Spleen (tissue), 7 donors: ENCODE measurements at regions not wholly inside any gene's neighbourhood (a gene's known extent, or its start where the extent isn't known, plus 50 kb on each side); places are given as distances from the start of the nearest gene placed in this dataset.

ENCODE experiments used
- CTCF ChIP-seq, 11 experiments: fragments of 200-600 bp in 7 of 11; fragments of 450-650 bp in 4 of 11; sonication (generic) in 4 of 11; IDR thresholded peaks in 8 of 11; conservative IDR thresholded peaks in 3 of 11; 1 replicate in 7 of 11; 2 replicates in 4 of 11; pipeline versions ENCODE4 v1.4.0 to v1.8.0; 2016 to 2021; ENCODE audit warnings: antibody characterized with exemption in 11 of 11, inconsistent platforms in 4 of 11, mild to moderate bottlenecking in 1 of 11
- POLR2A ChIP-seq, 3 donors: fragments of 450-650 bp; IDR thresholded peaks; one replicate each; pipeline ENCODE4 v1.5.1; 2017; ENCODE audit warnings: antibody characterized with exemption in 3 of 3, mild to moderate bottlenecking in 1 of 3
- donor health status: DM: no; HTN: no; CAD: no; lungs with moderate emphysema.
- donor health status: DM: no; HTN: no; CAD: no.
- donor health status: DM: no; HTN: no; CAD: no.

DNA sequence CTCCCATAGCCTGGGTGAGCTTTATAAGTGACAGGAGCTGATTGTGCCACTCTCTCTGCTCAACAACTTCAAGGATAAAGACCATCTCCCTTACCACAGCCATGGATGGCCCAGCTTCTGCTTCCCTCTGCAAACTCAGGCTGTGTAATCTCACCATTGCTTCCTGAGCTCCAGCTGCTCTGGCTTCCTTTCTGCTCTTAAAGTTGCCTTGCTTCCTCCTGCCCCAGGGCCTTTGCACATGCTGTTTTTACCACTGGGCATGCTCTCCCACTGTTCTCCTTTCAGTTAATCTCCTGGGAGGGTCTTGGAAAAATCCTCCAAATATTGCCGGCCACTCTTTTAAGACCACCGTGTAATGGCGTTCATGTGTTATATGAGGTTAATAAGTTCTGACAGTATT is 265.1 kb upstream of the C16orf82 start:
- TF ChIP-seq CTCF (IDR thresholded peaks at IDR 0.05 in 8 of 11, conservative IDR thresholded peaks at IDR 0.05 in 3 of 11) (no peak), POLR2A (IDR thresholded peaks at IDR 0.05) (no peak)
